WI38 (cell line): ENCODE measurements at regions not wholly inside any gene's neighbourhood (a gene's known extent, or its start where the extent isn't known, plus 50 kb on each side); places are given as distances from the start of the nearest gene placed in this dataset.
"Not testable (repeated sequence)": the region's sequence is repeated elsewhere in the genome, so short reads cannot be mapped to it uniquely, and the experiment has no call there.

Experiments used
- H3K4me3 ChIP-seq: 2 replicates; pipeline ENCODE4 v1.5.1; 2011; ENCODE audit warnings: low read depth, mild to moderate bottlenecking, control low read depth, low read length
- TF ChIP-seq, protein P1 (sequence below): IDR thresholded peaks from 2 replicates; pipeline ENCODE4 v1.5.1; 2012; ENCODE audit warnings: low read depth, mild to moderate bottlenecking, control low read depth, low read length

DNA sequence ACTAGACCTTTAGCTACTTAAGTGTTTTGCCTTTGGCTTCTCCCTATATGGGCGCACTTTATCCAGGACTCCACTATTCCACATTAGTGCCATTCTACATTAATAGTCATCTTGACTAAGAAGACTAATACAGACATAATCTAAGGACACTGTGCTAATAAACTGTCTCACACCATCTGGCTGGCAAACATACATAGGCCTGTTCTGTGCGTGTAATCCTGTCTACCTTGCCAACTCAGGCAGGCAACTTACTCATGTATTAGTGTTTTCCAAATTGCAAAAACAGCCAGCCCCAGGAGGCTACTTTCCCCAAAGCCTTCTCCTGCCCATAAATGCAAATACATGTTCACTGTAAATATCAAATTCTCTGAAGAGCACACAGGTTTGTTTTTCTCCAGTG, 587.3 kb downstream of the TMA16 start:
- no peak overlapping the region for H3K4me3 ChIP-seq
- TF ChIP-seq, protein P1, sequence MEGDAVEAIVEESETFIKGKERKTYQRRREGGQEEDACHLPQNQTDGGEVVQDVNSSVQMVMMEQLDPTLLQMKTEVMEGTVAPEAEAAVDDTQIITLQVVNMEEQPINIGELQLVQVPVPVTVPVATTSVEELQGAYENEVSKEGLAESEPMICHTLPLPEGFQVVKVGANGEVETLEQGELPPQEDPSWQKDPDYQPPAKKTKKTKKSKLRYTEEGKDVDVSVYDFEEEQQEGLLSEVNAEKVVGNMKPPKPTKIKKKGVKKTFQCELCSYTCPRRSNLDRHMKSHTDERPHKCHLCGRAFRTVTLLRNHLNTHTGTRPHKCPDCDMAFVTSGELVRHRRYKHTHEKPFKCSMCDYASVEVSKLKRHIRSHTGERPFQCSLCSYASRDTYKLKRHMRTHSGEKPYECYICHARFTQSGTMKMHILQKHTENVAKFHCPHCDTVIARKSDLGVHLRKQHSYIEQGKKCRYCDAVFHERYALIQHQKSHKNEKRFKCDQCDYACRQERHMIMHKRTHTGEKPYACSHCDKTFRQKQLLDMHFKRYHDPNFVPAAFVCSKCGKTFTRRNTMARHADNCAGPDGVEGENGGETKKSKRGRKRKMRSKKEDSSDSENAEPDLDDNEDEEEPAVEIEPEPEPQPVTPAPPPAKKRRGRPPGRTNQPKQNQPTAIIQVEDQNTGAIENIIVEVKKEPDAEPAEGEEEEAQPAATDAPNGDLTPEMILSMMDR = no peak

DNA sequence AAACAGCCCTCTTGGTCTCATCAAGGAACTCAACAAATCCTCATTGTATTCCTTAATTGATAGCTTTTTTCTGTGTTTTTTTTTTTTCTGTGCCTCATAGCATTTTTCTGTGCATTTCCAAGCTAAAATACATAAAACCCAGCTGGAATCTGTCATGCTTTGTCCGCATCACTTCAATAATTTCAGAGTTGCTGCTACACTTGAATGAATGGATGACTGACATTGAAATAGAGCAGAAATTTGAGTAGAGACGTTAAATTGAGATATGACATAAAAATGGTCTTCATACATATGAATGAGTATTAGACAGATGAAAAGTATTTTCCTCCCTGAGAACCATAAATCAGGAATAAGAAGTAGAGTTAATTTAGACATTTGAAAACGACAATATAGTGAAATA, 593.2 kb downstream of the TMA16 start:
- no peak overlapping the region for H3K4me3 ChIP-seq
- TF ChIP-seq, protein P1 = no peak

- TF ChIP-seq, protein P1 = no peak
- no peak overlapping the region for H3K4me3 ChIP-seq
These were observed 601.0 kb downstream of the TMA16 start for GRCh38 chr4:164095313-164096110.

- no peak overlapping the region for H3K4me3 ChIP-seq
- TF ChIP-seq, protein P1 = no peak
These were observed 602.5 kb downstream of the TMA16 start for GRCh38 chr4:164096766-164097518.

DNA sequence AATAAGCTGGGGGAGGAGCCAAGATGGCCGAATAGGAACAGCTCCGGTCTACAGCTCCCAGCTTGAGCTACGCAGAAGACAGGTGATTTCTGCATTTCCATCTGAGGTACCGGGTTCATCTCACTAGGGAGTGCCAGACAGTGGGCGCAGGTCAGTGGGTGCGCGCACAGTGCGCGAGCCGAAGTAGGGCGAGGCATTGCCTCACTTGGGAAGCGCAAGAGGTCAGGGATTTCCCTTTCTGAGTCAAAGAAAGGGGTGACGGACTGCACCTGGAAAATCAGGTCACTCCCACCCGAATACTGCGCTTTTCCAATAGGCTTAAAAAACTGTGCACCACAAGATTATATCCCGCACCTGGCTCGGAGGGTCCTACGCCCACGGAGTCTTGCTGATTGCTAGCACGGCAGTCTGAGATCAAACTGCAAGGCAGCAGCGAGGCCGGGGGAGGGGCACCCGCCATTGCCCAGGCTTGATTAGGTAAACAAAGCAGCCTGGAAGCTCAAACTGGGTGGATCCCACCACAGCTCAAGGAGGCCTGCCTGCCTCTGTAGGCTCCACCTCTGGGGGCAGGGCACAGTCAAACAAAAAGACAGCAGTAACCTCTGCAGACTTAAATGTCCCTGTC, 606.4 kb downstream of the TMA16 start:
- H3K4me3 ChIP-seq = not testable (repeated sequence)

DNA sequence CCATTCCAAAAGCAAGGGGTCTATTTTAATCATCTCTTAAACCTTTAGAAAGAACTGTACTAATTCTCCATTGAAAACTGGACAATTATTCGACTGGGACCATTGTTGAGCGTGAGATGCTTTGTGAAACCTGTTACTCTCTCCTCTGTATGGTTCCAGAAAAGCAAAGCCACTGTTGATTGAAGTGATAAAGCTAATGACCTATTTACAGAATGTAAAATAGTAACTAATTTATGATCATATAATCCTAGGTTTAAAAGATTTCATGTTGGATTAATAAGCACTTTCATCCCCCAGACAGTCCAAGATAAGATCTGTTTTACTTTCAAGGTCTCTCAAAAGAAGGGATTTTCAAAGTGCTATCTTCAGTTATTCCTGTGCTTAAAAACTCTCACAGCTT, 614.5 kb downstream of the TMA16 start:
- TF ChIP-seq, protein P1 = no peak
- no peak overlapping the region for H3K4me3 ChIP-seq

DNA sequence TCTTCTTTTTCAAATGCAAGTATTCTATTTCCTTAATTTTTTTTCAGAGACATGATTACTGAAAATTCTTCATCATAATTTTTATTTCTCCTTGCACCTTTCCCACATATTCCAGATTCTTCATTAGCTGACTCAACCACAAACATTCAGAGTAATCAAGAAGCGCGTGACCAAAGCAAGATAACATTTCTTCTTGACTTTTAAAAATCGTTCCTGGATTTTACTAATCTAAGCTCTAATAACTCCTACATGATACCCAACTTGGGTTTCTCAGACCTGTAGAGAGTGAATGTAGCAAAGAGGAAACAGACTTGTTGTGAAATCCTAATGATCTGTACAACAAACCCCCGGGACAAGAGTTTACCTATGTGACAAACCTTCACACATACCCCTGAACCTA, 615.0 kb downstream of the TMA16 start:
- no peak overlapping the region for H3K4me3 ChIP-seq
- TF ChIP-seq, protein P1 = no peak
